B cell (primary cell): ENCODE measurements at regions not wholly inside any gene's neighbourhood (a gene's known extent, or its start where the extent isn't known, plus 50 kb on each side); places are given as distances from the start of the nearest gene placed in this dataset.

Experiments
- ATAC-seq: fragments of 200-7000 bp; cut with Tn5 transposase; one replicate; pipeline ENCODE4 v1.10.0; 2021; ENCODE audit warnings: low read depth, mild to moderate bottlenecking, moderate number of reproducible peaks, moderate library complexity
- CTCF ChIA-PET: fragments of 350-600 bp; sonication (Branson Sonifier 250); formaldehyde crosslinking; loops from one replicate; lab custom pipeline; 2021; ENCODE audit warnings: antibody characterized with exemption, inconsistent platforms; lab: Charles Lee
- POLR2A ChIA-PET: fragments of 350-600 bp; sonication (Branson Sonifier 250); formaldehyde crosslinking; loops from one replicate; lab custom pipeline; 2021; ENCODE audit warnings: antibody characterized with exemption; lab: Charles Lee
- DNase-seq: peaks from one replicate; pipeline ENCODE4 v3.0.0; 2013
- H2AFZ ChIP-seq: 2 replicates; pipeline ENCODE4 v1.6.1; 2012; ENCODE audit warnings: mild to moderate bottlenecking, low read depth, low read length; ENCODE audit not compliant: insufficient read depth, poor library complexity, severe bottlenecking
- H3K27ac ChIP-seq, 2 donors: 1 replicate in 1 of 2; 2 replicates in 1 of 2; pipeline ENCODE4 v1.5.1; 2012 to 2013; ENCODE audit warnings: low read length in 2 of 2, mild to moderate bottlenecking in 2 of 2, moderate library complexity in 1 of 2
- H3K27me3 ChIP-seq, 4 experiments: fragments of 200-600 bp in 1 of 4; sonication (generic) in 1 of 4; replicated peaks in 1 of 4; 1 replicate in 2 of 4; 2 replicates in 2 of 4; pipeline versions ENCODE4 v1.6.1 to v1.7.0; 2013 to 2016; ENCODE audit warnings: low read length in 3 of 4, mild to moderate bottlenecking in 2 of 4, mixed read lengths in 1 of 4, moderate library complexity in 1 of 4; ENCODE audit not compliant: insufficient read depth in 4 of 4, control insufficient read depth in 3 of 4; ENCODE audit errors: control extremely low read depth in 1 of 4
- H3K36me3 ChIP-seq, 2 experiments: replicated peaks in 1 of 2; 1 replicate in 1 of 2; 2 replicates in 1 of 2; pipeline versions ENCODE4 v1.6.1 to v1.7.1; 2013; ENCODE audit warnings: low read length in 1 of 2; ENCODE audit not compliant: insufficient read depth in 2 of 2, control insufficient read depth in 1 of 2; ENCODE audit errors: control extremely low read depth in 1 of 2, extremely low read depth in 1 of 2
- H3K4me1 ChIP-seq, 2 donors: fragments of 200-600 bp in 1 of 2; sonication (generic) in 1 of 2; 1 replicate in 1 of 2; 2 replicates in 1 of 2; pipeline versions ENCODE4 v1.5.1 to v1.6.1; 2013 to 2017; ENCODE audit warnings: low read length in 2 of 2; ENCODE audit not compliant: control insufficient read depth in 2 of 2, insufficient read depth in 2 of 2
- H3K4me2 ChIP-seq: replicated peaks from 2 replicates; pipeline ENCODE3; 2012; ENCODE audit warnings: mild to moderate bottlenecking, low read depth, low read length; ENCODE audit not compliant: poor library complexity, severe bottlenecking
- H3K4me3 ChIP-seq, 5 experiments: fragments of 200-600 bp in 1 of 5; sonication (generic) in 1 of 5; 1 replicate in 3 of 5; 2 replicates in 2 of 5; pipeline versions ENCODE4 v1.5.1 to v1.7.0; 2011 to 2016; ENCODE audit warnings: low read length in 4 of 5, mild to moderate bottlenecking in 4 of 5, low read depth in 2 of 5, control low read depth in 1 of 5, moderate library complexity in 1 of 5; ENCODE audit not compliant: insufficient read depth in 1 of 5; ENCODE audit errors: control extremely low read depth in 1 of 5, extremely low read depth in 1 of 5
- H3K79me2 ChIP-seq: fragments of 200-600 bp; sonication (generic); one replicate; pipeline ENCODE4 v1.6.0; 2016; ENCODE audit warnings: low read length; ENCODE audit not compliant: control insufficient read depth, insufficient read depth
- H3K9ac ChIP-seq: fragments of 200-600 bp; sonication (generic); 2 replicates; pipeline ENCODE4 v1.6.1; 2017; ENCODE audit warnings: mild to moderate bottlenecking, low read length, moderate library complexity
- H3K9me3 ChIP-seq, 3 donors: one replicate each; pipeline versions ENCODE4 v1.6.1 to v1.7.1; 2013; ENCODE audit warnings: low read length in 2 of 3; ENCODE audit not compliant: control insufficient read depth in 2 of 3, insufficient read depth in 1 of 3; ENCODE audit errors: control extremely low read depth in 1 of 3
- H4K20me1 ChIP-seq: 2 replicates; pipeline ENCODE4 v1.6.0; 2012; ENCODE audit warnings: mild to moderate bottlenecking, low read length; ENCODE audit not compliant: insufficient read depth, control insufficient read depth, poor library complexity, severe bottlenecking
- H3K27ac Mint-ChIP-seq: one replicate; pipeline ENCODE4 v1.8.0; 2021; ENCODE audit warnings: mixed read lengths
- H3K27me3 Mint-ChIP-seq: one replicate; pipeline ENCODE4 v1.8.0; 2021; ENCODE audit warnings: mixed read lengths
- H3K4me1 Mint-ChIP-seq: one replicate; pipeline ENCODE4 v1.8.0; 2021; ENCODE audit warnings: mixed read lengths
- H3K4me3 Mint-ChIP-seq: one replicate; pipeline ENCODE4 v1.8.0; 2021; ENCODE audit warnings: mixed read lengths
- H3K9me3 Mint-ChIP-seq: one replicate; pipeline ENCODE4 v1.8.0; 2022; ENCODE audit warnings: mixed read lengths; ENCODE audit not compliant: insufficient read depth
- EZH2 ChIP-seq: IDR thresholded peaks from 2 replicates; pipeline ENCODE4 v1.6.1; 2012; ENCODE audit warnings: borderline replicate concordance, low read depth, mild to moderate bottlenecking, moderate library complexity, low read length; ENCODE audit not compliant: insufficient read depth, poor library complexity, severe bottlenecking
- WGBS: methylation state at CpG from one replicate; pipeline ENCODE4 v1.1.5; 2013; ENCODE audit warnings: missing lambda C conversion rate; ENCODE audit not compliant: insufficient coverage; 5-methylcytosine and 5-hydroxymethylcytosine counted together
- intact Hi-C: fragments of 100-400 bp; cut with micrococcal nuclease; formaldehyde crosslinking; loops from one replicate; pipeline ENCODE4 v1.10.0; 2022
- TF ChIP-seq, protein P1 (sequence below): fragments of 200-600 bp; IDR thresholded peaks from one replicate; pipeline ENCODE4 v1.8.0; 2022; ENCODE audit warnings: antibody characterized with exemption, mild to moderate bottlenecking

DNA sequence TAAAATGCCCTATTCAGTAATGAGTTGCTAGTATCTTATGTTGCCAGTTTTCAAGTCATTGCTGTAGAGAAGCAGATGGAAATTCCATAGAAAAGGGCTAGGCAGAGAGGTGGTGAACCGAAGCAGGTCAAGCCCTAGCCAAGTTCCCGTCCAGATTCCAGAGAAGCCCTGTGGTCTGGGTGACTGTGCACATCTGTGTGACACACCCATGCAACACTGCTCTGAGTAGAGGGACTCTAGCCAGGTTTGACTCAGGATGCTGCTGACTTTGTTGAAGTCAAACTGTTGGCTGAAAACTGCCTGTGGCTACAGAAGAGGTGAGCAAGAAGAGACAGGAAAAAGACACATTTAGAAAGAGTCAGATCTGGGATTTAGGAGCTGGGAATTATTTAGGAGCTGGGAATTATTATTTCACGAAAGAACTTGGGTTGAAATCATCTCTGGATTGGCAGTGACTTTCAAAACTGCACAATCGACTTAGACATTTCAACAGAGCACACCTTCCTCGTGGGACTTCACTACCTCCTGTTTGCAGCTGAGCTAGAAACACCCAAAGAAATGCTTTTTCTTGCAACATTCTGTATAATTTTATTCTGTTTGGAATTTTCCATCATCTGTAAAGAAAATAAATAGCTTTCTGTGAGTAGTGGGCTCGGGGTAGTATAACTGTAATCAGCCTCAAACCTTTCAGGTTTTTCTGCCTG is 149.1 kb upstream of the PRKCQ start:
- no peaks in the 10 kb centered on the region for H4K20me1 ChIP-seq
- ATAC-seq (no peak), DNase-seq (no peak)
- H2AFZ ChIP-seq: no peak overlapping the region
- no peaks in the 10 kb centered on the region for H3K4me1 Mint-ChIP-seq
- H3K36me3 ChIP-seq: no peaks in the 10 kb centered on the region
- no peaks in the 10 kb centered on the region for H3K9me3 ChIP-seq
- TF ChIP-seq EZH2: no peak
- TF ChIP-seq, protein P1, sequence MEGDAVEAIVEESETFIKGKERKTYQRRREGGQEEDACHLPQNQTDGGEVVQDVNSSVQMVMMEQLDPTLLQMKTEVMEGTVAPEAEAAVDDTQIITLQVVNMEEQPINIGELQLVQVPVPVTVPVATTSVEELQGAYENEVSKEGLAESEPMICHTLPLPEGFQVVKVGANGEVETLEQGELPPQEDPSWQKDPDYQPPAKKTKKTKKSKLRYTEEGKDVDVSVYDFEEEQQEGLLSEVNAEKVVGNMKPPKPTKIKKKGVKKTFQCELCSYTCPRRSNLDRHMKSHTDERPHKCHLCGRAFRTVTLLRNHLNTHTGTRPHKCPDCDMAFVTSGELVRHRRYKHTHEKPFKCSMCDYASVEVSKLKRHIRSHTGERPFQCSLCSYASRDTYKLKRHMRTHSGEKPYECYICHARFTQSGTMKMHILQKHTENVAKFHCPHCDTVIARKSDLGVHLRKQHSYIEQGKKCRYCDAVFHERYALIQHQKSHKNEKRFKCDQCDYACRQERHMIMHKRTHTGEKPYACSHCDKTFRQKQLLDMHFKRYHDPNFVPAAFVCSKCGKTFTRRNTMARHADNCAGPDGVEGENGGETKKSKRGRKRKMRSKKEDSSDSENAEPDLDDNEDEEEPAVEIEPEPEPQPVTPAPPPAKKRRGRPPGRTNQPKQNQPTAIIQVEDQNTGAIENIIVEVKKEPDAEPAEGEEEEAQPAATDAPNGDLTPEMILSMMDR: no peak
- POLR2A ChIA-PET: no interaction called here
- no peak overlapping the region for H3K4me3 ChIP-seq
- no peak overlapping the region for H3K4me3 Mint-ChIP-seq
- no peak overlapping the region for H3K9ac ChIP-seq
- CTCF ChIA-PET: no interaction called here
- no peaks in the 10 kb centered on the region for H3K79me2 ChIP-seq
- intact Hi-C loops: no loop called here
- H3K4me2 ChIP-seq: no peak overlapping the region
- H3K9me3 Mint-ChIP-seq: no peaks in the 10 kb centered on the region
- no peak overlapping the region for H3K27ac ChIP-seq
- WGBS: 52% methylated on average over 2 of the region's 6 CpGs
- peaks cover 0 to 9% (median 2%) of the 10 kb centered on the region in 4 experiments for H3K27me3 ChIP-seq
- H3K4me1 ChIP-seq: no peaks in the 10 kb centered on the region
- H3K27me3 Mint-ChIP-seq: peaks cover 46% of the 10 kb centered on the region
- H3K27ac Mint-ChIP-seq: no peak overlapping the region

GRCh38 chr10:6726924-6727323 is 146.8 kb upstream of the PRKCQ start:
- no peak overlapping the region for H3K4me2 ChIP-seq
- WGBS: no CpG with 5 or more reads among the region's 3 CpGs

More at GRCh38 chr10:6726924-6727323, 146.8 kb upstream of the PRKCQ start:
- ChIA-PET CTCF (no interaction called here), POLR2A (no interaction called here)
- Histone ChIP-seq H4K20me1 (no peaks in the 10 kb centered on the region), H3K4me1 (no peaks in the 10 kb centered on the region), H3K36me3 (no peaks in the 10 kb centered on the region), H3K79me2 (no peaks in the 10 kb centered on the region), H2AFZ (no peak overlapping the region), H3K9me3 (no peaks in the 10 kb centered on the region), H3K4me3 (no peak overlapping the region), H3K27ac (no peak overlapping the region), H3K9ac (no peak overlapping the region), H3K27me3 (peaks cover 0 to 9% (median 2%) of the 10 kb centered on the region in 4 experiments)
- H3K4me1 Mint-ChIP-seq: no peaks in the 10 kb centered on the region
- no peak overlapping the region for H3K4me3 Mint-ChIP-seq
- H3K9me3 Mint-ChIP-seq: no peaks in the 10 kb centered on the region
- no peak overlapping the region for H3K27ac Mint-ChIP-seq
- TF ChIP-seq EZH2: no peak
- TF ChIP-seq, protein P1: no peak
- DNase-seq: no peak
- peaks cover 54% of the 10 kb centered on the region for H3K27me3 Mint-ChIP-seq
- ATAC-seq: no peak
- intact Hi-C loops: no loop called here
